ENCODE measurements at regions not wholly inside any gene's neighbourhood (a gene's known extent, or its start where the extent isn't known, plus 50 kb on each side); places are given as distances from the start of the nearest gene placed in this dataset.

DNA sequence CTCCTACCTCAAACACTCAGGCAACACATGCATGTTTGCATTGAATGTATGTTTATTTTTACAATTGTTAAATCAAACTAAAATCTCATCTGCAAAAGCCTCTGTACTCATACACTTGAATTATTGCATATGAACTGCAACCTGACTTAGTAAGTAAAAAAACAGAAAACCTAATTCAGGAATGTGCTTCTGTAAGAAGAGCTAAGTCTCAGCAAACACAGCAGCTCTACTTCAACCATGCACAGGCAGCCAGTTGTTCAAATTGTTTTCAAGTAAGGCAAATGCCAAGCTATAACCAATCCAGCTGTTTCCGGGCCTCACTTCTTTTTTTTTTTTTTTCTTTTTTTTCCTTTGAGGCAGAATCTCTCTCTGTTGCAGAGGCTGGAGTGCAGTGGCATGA is 93.5 kb upstream of the MALRD1 start:
- H3K9me3 Mint-ChIP-seq (ENCODE audit: unreplicated experiment), result no peaks in the 10 kb centered on the region
- TF ChIP-seq, protein P1, sequence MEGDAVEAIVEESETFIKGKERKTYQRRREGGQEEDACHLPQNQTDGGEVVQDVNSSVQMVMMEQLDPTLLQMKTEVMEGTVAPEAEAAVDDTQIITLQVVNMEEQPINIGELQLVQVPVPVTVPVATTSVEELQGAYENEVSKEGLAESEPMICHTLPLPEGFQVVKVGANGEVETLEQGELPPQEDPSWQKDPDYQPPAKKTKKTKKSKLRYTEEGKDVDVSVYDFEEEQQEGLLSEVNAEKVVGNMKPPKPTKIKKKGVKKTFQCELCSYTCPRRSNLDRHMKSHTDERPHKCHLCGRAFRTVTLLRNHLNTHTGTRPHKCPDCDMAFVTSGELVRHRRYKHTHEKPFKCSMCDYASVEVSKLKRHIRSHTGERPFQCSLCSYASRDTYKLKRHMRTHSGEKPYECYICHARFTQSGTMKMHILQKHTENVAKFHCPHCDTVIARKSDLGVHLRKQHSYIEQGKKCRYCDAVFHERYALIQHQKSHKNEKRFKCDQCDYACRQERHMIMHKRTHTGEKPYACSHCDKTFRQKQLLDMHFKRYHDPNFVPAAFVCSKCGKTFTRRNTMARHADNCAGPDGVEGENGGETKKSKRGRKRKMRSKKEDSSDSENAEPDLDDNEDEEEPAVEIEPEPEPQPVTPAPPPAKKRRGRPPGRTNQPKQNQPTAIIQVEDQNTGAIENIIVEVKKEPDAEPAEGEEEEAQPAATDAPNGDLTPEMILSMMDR (IDR thresholded peaks at IDR 0.05; ENCODE audit: unreplicated experiment), result no peak
- POLR2A ChIA-PET, result no interaction called here

DNA sequence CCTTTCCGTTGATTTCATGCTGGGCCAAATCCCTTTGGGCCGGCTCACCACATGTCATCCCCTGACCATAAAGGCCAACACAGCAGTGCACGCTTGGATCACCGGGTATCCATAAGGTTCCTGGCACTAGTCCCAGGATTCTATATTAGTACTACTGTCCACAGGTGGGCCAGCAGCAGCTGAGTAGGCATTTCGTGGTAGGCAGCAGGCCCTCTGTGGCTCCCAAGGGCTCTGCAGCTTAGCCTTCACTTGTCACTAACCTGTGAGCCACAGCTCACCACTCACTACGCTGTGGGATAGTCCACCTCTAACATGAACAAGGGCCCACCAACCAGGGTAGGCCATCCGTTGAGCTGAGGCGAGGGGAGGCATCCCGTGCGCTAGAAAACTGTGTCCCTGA is 89.2 kb upstream of the MALRD1 start:
- Mint-ChIP-seq H3K4me1 (ENCODE audit: insufficient read depth, unreplicated experiment) (no peaks in the 10 kb centered on the region), H3K36me3 (ENCODE audit: insufficient read depth, unreplicated experiment) (no peaks in the 10 kb centered on the region), H3K27ac (ENCODE audit: low read depth, unreplicated experiment) (no peak overlapping the region), H3K4me3 (ENCODE audit: unreplicated experiment) (no peak overlapping the region), H3K9me3 (ENCODE audit: unreplicated experiment) (no peaks in the 10 kb centered on the region), H3K27me3 (ENCODE audit: insufficient read depth, unreplicated experiment) (no peaks in the 10 kb centered on the region)
- intact Hi-C loops (cut with micrococcal nuclease), result no loop called here
- TF ChIP-seq, protein P1 (IDR thresholded peaks at IDR 0.05; ENCODE audit: unreplicated experiment), result no peak
- ChIA-PET CTCF (interaction anchor here (0.6 kb wide), 1 partner anchor 22 kb away, joined by 3 read pairs; no protein-coding TSS in a partner anchor), POLR2A (no interaction called here)
- DNase-seq (ENCODE audit: unreplicated experiment), result no peak
- no TSS peak for BruUV-seq (replicated peaks)

More for the DNA sequence above, 93.5 kb upstream of the MALRD1 start:
- no peaks in the 10 kb centered on the region for H3K36me3 Mint-ChIP-seq (ENCODE audit: insufficient read depth, unreplicated experiment)
- DNase-seq (ENCODE audit: unreplicated experiment), result no peak
- intact Hi-C loops (cut with micrococcal nuclease), result no loop called here
- H3K27ac Mint-ChIP-seq (ENCODE audit: low read depth, unreplicated experiment), result peak overlapping the region; percentile 46
- no peak overlapping the region for H3K4me3 Mint-ChIP-seq (ENCODE audit: unreplicated experiment)
- no peaks in the 10 kb centered on the region for H3K4me1 Mint-ChIP-seq (ENCODE audit: insufficient read depth, unreplicated experiment)
- CTCF ChIA-PET, result interaction anchor here (0.6 to 0.7 kb wide), 2 partner anchors 273 to 1979 kb away, joined by 3 read pairs; no protein-coding TSS in a partner anchor
- no peaks in the 10 kb centered on the region for H3K27me3 Mint-ChIP-seq (ENCODE audit: insufficient read depth, unreplicated experiment)
- no TSS peak for BruUV-seq (replicated peaks)

DNA sequence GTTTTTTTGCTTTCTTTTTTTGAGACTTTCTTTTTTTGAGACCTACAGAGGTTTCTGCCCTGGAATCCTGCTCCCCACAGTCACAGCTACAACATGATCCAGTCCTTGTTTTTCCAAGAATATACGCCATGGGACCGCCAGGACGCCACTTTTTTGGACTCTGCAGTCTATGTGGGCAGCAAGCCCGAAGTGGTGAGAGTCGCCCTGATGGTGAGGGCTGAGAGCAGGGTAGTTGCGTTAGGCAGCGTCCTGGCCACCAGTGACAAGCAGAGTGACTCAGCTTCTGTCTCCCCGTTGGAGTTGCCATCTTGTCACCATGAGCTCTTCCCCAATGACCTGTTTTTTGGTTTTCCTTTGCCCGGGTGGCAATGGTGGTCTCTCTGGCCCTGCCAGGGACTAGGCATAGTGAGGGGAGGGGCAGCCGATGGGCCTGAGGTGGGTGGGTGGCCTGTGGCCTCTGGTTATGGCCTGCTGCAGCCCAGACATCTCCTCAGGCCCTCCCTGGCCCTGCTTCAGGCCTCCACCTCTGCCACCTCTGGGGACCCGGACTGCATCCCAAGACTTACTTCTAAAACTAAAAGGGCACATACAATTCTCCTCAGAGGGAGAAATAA is 88.0 kb upstream of the MALRD1 start:
- ChIA-PET POLR2A (no interaction called here), CTCF (no interaction called here)
- no peak for DNase-seq (ENCODE audit: unreplicated experiment)
- H3K27me3 Mint-ChIP-seq (ENCODE audit: insufficient read depth, unreplicated experiment), result no peaks in the 10 kb centered on the region
- H3K36me3 Mint-ChIP-seq (ENCODE audit: insufficient read depth, unreplicated experiment), result no peaks in the 10 kb centered on the region
- no peak overlapping the region for H3K4me3 Mint-ChIP-seq (ENCODE audit: unreplicated experiment)
- H3K9me3 Mint-ChIP-seq (ENCODE audit: unreplicated experiment), result no peaks in the 10 kb centered on the region
- no peaks in the 10 kb centered on the region for H3K4me1 Mint-ChIP-seq (ENCODE audit: insufficient read depth, unreplicated experiment)
- no peak overlapping the region for H3K27ac Mint-ChIP-seq (ENCODE audit: low read depth, unreplicated experiment)
- TF ChIP-seq, protein P1 (IDR thresholded peaks at IDR 0.05; ENCODE audit: unreplicated experiment), result no peak
- intact Hi-C loops (cut with micrococcal nuclease), result no loop called here
- BruUV-seq (replicated peaks), result no TSS peak

DNA sequence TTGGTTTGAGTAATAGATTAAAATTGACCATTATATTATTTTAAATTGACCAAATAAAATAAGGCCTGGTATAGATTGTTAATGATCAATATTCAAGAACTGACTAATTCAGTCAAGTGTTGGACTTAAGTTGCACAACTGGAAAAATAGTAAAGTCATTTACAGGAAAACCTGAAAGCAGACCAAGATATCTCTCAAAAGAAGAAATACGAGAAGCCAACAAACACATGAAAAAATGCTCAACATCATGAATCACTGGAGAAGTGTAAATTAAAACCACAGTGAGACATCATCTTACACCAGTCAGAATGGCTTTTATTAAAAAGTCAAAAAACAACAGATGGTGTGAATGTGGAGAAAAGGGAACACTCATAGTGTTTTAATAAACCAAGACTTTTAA is 80.4 kb upstream of the MALRD1 start:
- CTCF ChIA-PET, result no interaction called here
- BruUV-seq (replicated peaks), result no TSS peak
- TF ChIP-seq, protein P1 (IDR thresholded peaks at IDR 0.05; ENCODE audit: unreplicated experiment), result no peak
- Mint-ChIP-seq H3K27me3 (ENCODE audit: insufficient read depth, unreplicated experiment) (no peaks in the 10 kb centered on the region), H3K4me1 (ENCODE audit: insufficient read depth, unreplicated experiment) (no peaks in the 10 kb centered on the region), H3K27ac (ENCODE audit: low read depth, unreplicated experiment) (no peak overlapping the region), H3K9me3 (ENCODE audit: unreplicated experiment) (peaks cover 16% of the 10 kb centered on the region), H3K4me3 (ENCODE audit: unreplicated experiment) (no peak overlapping the region), H3K36me3 (ENCODE audit: insufficient read depth, unreplicated experiment) (no peaks in the 10 kb centered on the region)
- POLR2A ChIA-PET, result no interaction called here
- intact Hi-C loops (cut with micrococcal nuclease), result no loop called here
- DNase-seq (ENCODE audit: unreplicated experiment), result peak; percentile 28

Measured in MCF 10A (cell line).